Neural cell (in vitro differentiated cells): ENCODE measurements at regions not wholly inside any gene's neighbourhood (a gene's known extent, or its start where the extent isn't known, plus 50 kb on each side); places are given as distances from the start of the nearest gene placed in this dataset.

ENCODE experiments used
- H2AFZ ChIP-seq: fragments of 200-600, 300-800 bp; sonication (generic), shearing (Covaris generic); 2 replicates; pipeline ENCODE4 v1.6.0; 2014; ENCODE audit warnings: low read depth, mild to moderate bottlenecking, antibody characterized with exemption, low read length, moderate library complexity
- H3F3A ChIP-seq: fragments of 200-600 bp; shearing (Covaris generic); 2 replicates; pipeline ENCODE4 v1.6.1; 2016; ENCODE audit warnings: mild to moderate bottlenecking, moderate library complexity, mixed read lengths, antibody characterized with exemption, low read length; ENCODE audit not compliant: insufficient read depth, poor library complexity, severe bottlenecking
- H3K27ac ChIP-seq: fragments of 200-600, 300-800 bp; sonication (generic), shearing (Covaris generic); 2 replicates; pipeline ENCODE4 v1.5.1; 2014; ENCODE audit warnings: mild to moderate bottlenecking, low read length, moderate library complexity
- H3K27me3 ChIP-seq: fragments of 300-800, 200-600 bp; sonication (generic), shearing (Covaris generic); 2 replicates; pipeline ENCODE4 v1.6.0; 2014; ENCODE audit warnings: mild to moderate bottlenecking, low read depth, low read length, moderate library complexity; ENCODE audit not compliant: insufficient read depth
- H3K36me3 ChIP-seq: fragments of 300-800, 200-600 bp; sonication (generic), shearing (Covaris generic); 2 replicates; pipeline ENCODE4 v1.5.1; 2014; ENCODE audit warnings: mild to moderate bottlenecking, antibody characterized with exemption, low read length, moderate library complexity; ENCODE audit not compliant: insufficient read depth
- H3K4me2 ChIP-seq: fragments of 300-800, 200-600 bp; sonication (generic), shearing (Covaris generic); 2 replicates; pipeline ENCODE4 v1.6.0; 2014; ENCODE audit warnings: mild to moderate bottlenecking, low read length
- H3K4me3 ChIP-seq: fragments of 300-800, 200-600 bp; sonication (generic), shearing (Covaris generic); 2 replicates; pipeline ENCODE4 v1.5.1; 2014; ENCODE audit warnings: mild to moderate bottlenecking, low read length, moderate library complexity
- H3K79me2 ChIP-seq: fragments of 200-600 bp; shearing (Covaris generic); replicated peaks from 2 replicates; pipeline ENCODE4 v1.6.0; 2014; ENCODE audit warnings: mild to moderate bottlenecking, low read length, moderate library complexity; ENCODE audit not compliant: insufficient read depth
- H3K9ac ChIP-seq: fragments of 300-800, 200-600 bp; sonication (generic), shearing (Covaris generic); 2 replicates; pipeline ENCODE4 v1.6.1; 2016; ENCODE audit warnings: mild to moderate bottlenecking, low read length, mixed read lengths
- H3K9me2 ChIP-seq: fragments of 200-600 bp; shearing (Covaris generic); 2 replicates; pipeline ENCODE4 v1.6.1; 2016; ENCODE audit warnings: mild to moderate bottlenecking, low read length, mixed read lengths; ENCODE audit not compliant: insufficient read depth
- H3K9me3 ChIP-seq: fragments of 200-600, 300-800 bp; sonication (generic), shearing (Covaris generic); 2 replicates; pipeline ENCODE4 v1.6.1; 2016; ENCODE audit warnings: mild to moderate bottlenecking, mixed run types, low read length, moderate library complexity, mixed read lengths
- H4K20me1 ChIP-seq: fragments of 200-600 bp; shearing (Covaris generic); 2 replicates; pipeline ENCODE4 v1.6.1; 2016; ENCODE audit warnings: mild to moderate bottlenecking, mixed run types; ENCODE audit not compliant: insufficient read depth
- EP300 ChIP-seq: fragments of 450-650 bp; conservative IDR thresholded peaks from 2 replicates; pipeline ENCODE4 v1.6.1; 2014; ENCODE audit warnings: antibody characterized with exemption, mild to moderate bottlenecking, moderate library complexity; ENCODE audit not compliant: poor library complexity, severe bottlenecking
- EZH2 ChIP-seq: fragments of 200-600, 300-800 bp; shearing (Covaris generic), sonication (generic); IDR thresholded peaks from 2 replicates; pipeline ENCODE4 v1.6.1; 2014; ENCODE audit warnings: antibody characterized with exemption, low read length, borderline replicate concordance, mild to moderate bottlenecking; ENCODE audit not compliant: insufficient read depth, poor library complexity, severe bottlenecking
- MXI1 ChIP-seq: fragments of 450-650 bp; conservative IDR thresholded peaks from 2 replicates; pipeline ENCODE4 v1.6.1; 2014; ENCODE audit warnings: antibody characterized with exemption, mild to moderate bottlenecking; ENCODE audit not compliant: poor library complexity, severe bottlenecking
- POLR2AphosphoS5 ChIP-seq: IDR thresholded peaks from 2 replicates; pipeline ENCODE4 v1.6.1; 2012
- RAD21 ChIP-seq: fragments of 450-650 bp; conservative IDR thresholded peaks from 2 replicates; pipeline ENCODE4 v1.6.1; 2014; ENCODE audit warnings: antibody characterized with exemption, mild to moderate bottlenecking, moderate library complexity
- SMC3 ChIP-seq: fragments of 450-650 bp; conservative IDR thresholded peaks from 2 replicates; pipeline ENCODE4 v1.6.1; 2014; ENCODE audit warnings: antibody characterized with exemption, mild to moderate bottlenecking, moderate library complexity; ENCODE audit not compliant: poor library complexity
- TAF1 ChIP-seq: IDR thresholded peaks from 2 replicates; pipeline ENCODE4 v1.6.1; 2012; ENCODE audit warnings: low read depth
- TF ChIP-seq, protein P1 (sequence below): fragments of 450-650 bp; IDR thresholded peaks from 2 replicates; pipeline ENCODE4 v1.5.1; 2014; ENCODE audit warnings: antibody characterized with exemption, mild to moderate bottlenecking, moderate library complexity; ENCODE audit not compliant: poor library complexity, severe bottlenecking
- TF ChIP-seq, protein P2 (sequence below): IDR thresholded peaks from 2 replicates; pipeline ENCODE4 v1.6.1; 2012; ENCODE audit warnings: borderline replicate concordance

DNA sequence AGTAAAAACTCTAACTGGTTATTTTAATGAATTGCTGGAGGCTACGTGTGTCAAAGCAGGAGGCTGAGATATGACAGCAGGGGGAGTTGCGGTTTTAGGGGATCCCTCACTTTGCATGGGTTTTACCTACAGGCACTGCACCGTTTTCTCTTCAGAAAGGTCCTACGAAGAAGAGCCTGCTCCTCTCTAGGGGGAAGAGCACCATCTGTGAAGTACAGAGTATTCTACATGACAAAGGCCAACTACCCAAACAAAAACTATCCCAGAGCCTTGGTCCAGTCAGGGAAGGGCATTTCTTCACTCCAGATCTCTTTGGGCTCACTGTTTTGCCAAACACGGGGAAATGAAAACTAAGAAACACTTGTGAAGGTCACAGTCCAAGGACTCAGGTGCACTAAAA lies 696.7 kb upstream of the SOX11 start:
- no peak overlapping the region for H3K9ac ChIP-seq
- H3F3A ChIP-seq, result no peaks in the 10 kb centered on the region
- H3K9me3 ChIP-seq, result no peaks in the 10 kb centered on the region
- H3K27ac ChIP-seq, result no peak overlapping the region
- TF ChIP-seq EZH2, result no peak
- TF ChIP-seq, protein P1, sequence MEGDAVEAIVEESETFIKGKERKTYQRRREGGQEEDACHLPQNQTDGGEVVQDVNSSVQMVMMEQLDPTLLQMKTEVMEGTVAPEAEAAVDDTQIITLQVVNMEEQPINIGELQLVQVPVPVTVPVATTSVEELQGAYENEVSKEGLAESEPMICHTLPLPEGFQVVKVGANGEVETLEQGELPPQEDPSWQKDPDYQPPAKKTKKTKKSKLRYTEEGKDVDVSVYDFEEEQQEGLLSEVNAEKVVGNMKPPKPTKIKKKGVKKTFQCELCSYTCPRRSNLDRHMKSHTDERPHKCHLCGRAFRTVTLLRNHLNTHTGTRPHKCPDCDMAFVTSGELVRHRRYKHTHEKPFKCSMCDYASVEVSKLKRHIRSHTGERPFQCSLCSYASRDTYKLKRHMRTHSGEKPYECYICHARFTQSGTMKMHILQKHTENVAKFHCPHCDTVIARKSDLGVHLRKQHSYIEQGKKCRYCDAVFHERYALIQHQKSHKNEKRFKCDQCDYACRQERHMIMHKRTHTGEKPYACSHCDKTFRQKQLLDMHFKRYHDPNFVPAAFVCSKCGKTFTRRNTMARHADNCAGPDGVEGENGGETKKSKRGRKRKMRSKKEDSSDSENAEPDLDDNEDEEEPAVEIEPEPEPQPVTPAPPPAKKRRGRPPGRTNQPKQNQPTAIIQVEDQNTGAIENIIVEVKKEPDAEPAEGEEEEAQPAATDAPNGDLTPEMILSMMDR, result no peak
- TF ChIP-seq POLR2AphosphoS5, result no peak
- no peak for TF ChIP-seq SMC3
- TF ChIP-seq TAF1, result no peak
- TF ChIP-seq EP300, result no peak
- TF ChIP-seq, protein P2, sequence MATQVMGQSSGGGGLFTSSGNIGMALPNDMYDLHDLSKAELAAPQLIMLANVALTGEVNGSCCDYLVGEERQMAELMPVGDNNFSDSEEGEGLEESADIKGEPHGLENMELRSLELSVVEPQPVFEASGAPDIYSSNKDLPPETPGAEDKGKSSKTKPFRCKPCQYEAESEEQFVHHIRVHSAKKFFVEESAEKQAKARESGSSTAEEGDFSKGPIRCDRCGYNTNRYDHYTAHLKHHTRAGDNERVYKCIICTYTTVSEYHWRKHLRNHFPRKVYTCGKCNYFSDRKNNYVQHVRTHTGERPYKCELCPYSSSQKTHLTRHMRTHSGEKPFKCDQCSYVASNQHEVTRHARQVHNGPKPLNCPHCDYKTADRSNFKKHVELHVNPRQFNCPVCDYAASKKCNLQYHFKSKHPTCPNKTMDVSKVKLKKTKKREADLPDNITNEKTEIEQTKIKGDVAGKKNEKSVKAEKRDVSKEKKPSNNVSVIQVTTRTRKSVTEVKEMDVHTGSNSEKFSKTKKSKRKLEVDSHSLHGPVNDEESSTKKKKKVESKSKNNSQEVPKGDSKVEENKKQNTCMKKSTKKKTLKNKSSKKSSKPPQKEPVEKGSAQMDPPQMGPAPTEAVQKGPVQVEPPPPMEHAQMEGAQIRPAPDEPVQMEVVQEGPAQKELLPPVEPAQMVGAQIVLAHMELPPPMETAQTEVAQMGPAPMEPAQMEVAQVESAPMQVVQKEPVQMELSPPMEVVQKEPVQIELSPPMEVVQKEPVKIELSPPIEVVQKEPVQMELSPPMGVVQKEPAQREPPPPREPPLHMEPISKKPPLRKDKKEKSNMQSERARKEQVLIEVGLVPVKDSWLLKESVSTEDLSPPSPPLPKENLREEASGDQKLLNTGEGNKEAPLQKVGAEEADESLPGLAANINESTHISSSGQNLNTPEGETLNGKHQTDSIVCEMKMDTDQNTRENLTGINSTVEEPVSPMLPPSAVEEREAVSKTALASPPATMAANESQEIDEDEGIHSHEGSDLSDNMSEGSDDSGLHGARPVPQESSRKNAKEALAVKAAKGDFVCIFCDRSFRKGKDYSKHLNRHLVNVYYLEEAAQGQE, result no peak
- TF ChIP-seq MXI1, result no peak
- no peak for TF ChIP-seq RAD21
- H3K4me2 ChIP-seq, result no peak overlapping the region
- H4K20me1 ChIP-seq, result no peaks in the 10 kb centered on the region
- no peak overlapping the region for H2AFZ ChIP-seq
- no peaks in the 10 kb centered on the region for H3K79me2 ChIP-seq
- H3K36me3 ChIP-seq, result no peaks in the 10 kb centered on the region
- no peaks in the 10 kb centered on the region for H3K9me2 ChIP-seq
- no peaks in the 10 kb centered on the region for H3K27me3 ChIP-seq
- no peak overlapping the region for H3K4me3 ChIP-seq

DNA sequence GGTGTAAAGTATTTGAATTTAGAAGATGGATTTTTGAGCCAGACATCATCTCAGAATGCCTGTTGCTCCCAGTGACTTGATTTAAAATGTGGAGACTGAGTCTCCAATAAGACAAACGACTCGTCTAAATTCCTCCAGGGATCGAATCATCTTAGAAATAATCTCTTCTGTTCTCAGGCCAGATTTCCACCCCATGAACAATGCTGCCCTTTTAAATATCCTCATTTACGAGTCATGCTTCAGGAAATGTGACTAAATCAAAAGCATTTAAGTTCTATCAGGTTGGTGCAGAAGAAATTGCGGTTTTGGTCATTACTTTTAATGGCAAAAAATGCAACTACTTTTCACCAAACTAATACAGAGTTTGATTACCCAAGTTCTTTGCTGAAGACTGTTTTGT lies 684.6 kb upstream of the SOX11 start:
- Histone ChIP-seq H3K36me3 (no peaks in the 10 kb centered on the region), H3K4me3 (no peak overlapping the region), H3K9me3 (no peaks in the 10 kb centered on the region), H2AFZ (no peak overlapping the region), H3K9me2 (no peaks in the 10 kb centered on the region), H3K27ac (no peak overlapping the region), H3F3A (no peaks in the 10 kb centered on the region), H3K27me3 (no peaks in the 10 kb centered on the region), H3K79me2 (no peaks in the 10 kb centered on the region), H4K20me1 (no peaks in the 10 kb centered on the region), H3K9ac (no peak overlapping the region), H3K4me2 (no peak overlapping the region)
- TF ChIP-seq, protein P2, result no peak
- TF ChIP-seq EP300, result no peak
- no peak for TF ChIP-seq POLR2AphosphoS5
- no peak for TF ChIP-seq TAF1
- no peak for TF ChIP-seq RAD21
- TF ChIP-seq SMC3, result no peak
- TF ChIP-seq EZH2, result no peak
- no peak for TF ChIP-seq MXI1
- TF ChIP-seq, protein P1, result no peak
